IPS DF 6.9 (cell line): ENCODE measurements at regions not wholly inside any gene's neighbourhood (a gene's known extent, or its start where the extent isn't known, plus 50 kb on each side); places are given as distances from the start of the nearest gene placed in this dataset.
"Not testable (repeated sequence)": the region's sequence is repeated elsewhere in the genome, so short reads cannot be mapped to it uniquely, and the experiment has no call there.

Source experiments
- DNase-seq: peaks from one replicate; pipeline ENCODE4 v3.0.0-alpha.2; 2013; ENCODE audit warnings: low read depth, low spot score
- H3K27ac ChIP-seq: one replicate; pipeline ENCODE4 v1.5.1; 2013; ENCODE audit warnings: low read length, control low read depth
- H3K27me3 ChIP-seq: 2 replicates; pipeline ENCODE4 v1.6.1; 2013; ENCODE audit warnings: mild to moderate bottlenecking, low read length; ENCODE audit not compliant: control insufficient read depth, insufficient read depth
- H3K36me3 ChIP-seq: 2 replicates; pipeline ENCODE4 v1.6.1; 2013; ENCODE audit warnings: low read length; ENCODE audit not compliant: control insufficient read depth, insufficient read depth
- H3K4me1 ChIP-seq: 2 replicates; pipeline ENCODE4 v1.6.1; 2013; ENCODE audit warnings: low read length; ENCODE audit not compliant: control insufficient read depth, insufficient read depth
- H3K4me3 ChIP-seq: 2 replicates; pipeline ENCODE4 v1.5.1; 2013; ENCODE audit warnings: mild to moderate bottlenecking, low read length
- H3K9me3 ChIP-seq: 2 replicates; pipeline ENCODE4 v1.6.1; 2013; ENCODE audit warnings: low read length, inconsistent platforms; ENCODE audit not compliant: control insufficient read depth, insufficient read depth
- WGBS: extraction: QIAGEN DNeasy Blood & Tissue Kit; methylation state at CpG from one replicate; pipeline ENCODE4 v1.1.7; 2013; ENCODE audit warnings: mixed read lengths, missing lambda C conversion rate; ENCODE audit not compliant: insufficient read length, insufficient coverage; 5-methylcytosine and 5-hydroxymethylcytosine counted together

- Histone ChIP-seq H3K9me3 (no peaks in the 10 kb centered on the region), H3K27ac (no peak overlapping the region), H3K27me3 (no peaks in the 10 kb centered on the region), H3K4me1 (no peaks in the 10 kb centered on the region), H3K36me3 (no peaks in the 10 kb centered on the region), H3K4me3 (no peak overlapping the region)
- DNase-seq, result no peak
- WGBS, result no CpG with 5 or more reads among the region's 4 CpGs
These were observed 694.5 kb downstream of the TLE1 start for GRCh38 chr9:80994892-80995291.

GRCh38 chr9:80985595-80985994, 703.8 kb downstream of the TLE1 start:
- not testable (repeated sequence) for H3K36me3 ChIP-seq, H3K9me3 ChIP-seq, H3K27me3 ChIP-seq, H3K4me3 ChIP-seq, H3K4me1 ChIP-seq, DNase-seq, H3K27ac ChIP-seq
- WGBS, result 100% methylated on average over 2 of the region's 10 CpGs

GRCh38 chr9:80976403-80976802, 712.9 kb downstream of the TLE1 start:
- WGBS, result no CpG with 5 or more reads among the region's 3 CpGs

GRCh38 chr9:80970377-80970776, 719.0 kb downstream of the TLE1 start:
- not testable (repeated sequence) for H3K27me3 ChIP-seq, DNase-seq, H3K9me3 ChIP-seq, H3K27ac ChIP-seq, H3K36me3 ChIP-seq, H3K4me1 ChIP-seq, H3K4me3 ChIP-seq
- WGBS, result no CpG with 5 or more reads among the region's 2 CpGs

More at GRCh38 chr9:80976403-80976802, 712.9 kb downstream of the TLE1 start:
- Histone ChIP-seq H3K9me3 (no peaks in the 10 kb centered on the region), H3K36me3 (no peaks in the 10 kb centered on the region), H3K27me3 (no peaks in the 10 kb centered on the region), H3K4me1 (no peaks in the 10 kb centered on the region), H3K27ac (no peak overlapping the region), H3K4me3 (no peak overlapping the region)
- no peak for DNase-seq

GRCh38 chr9:80968611-80969010, 720.7 kb downstream of the TLE1 start:
- no peaks in the 10 kb centered on the region for H3K4me1 ChIP-seq
- no peaks in the 10 kb centered on the region for H3K9me3 ChIP-seq
- DNase-seq, result no peak
- no CpG with 5 or more reads among the region's 1 CpG for WGBS
- no peaks in the 10 kb centered on the region for H3K36me3 ChIP-seq
- no peak overlapping the region for H3K4me3 ChIP-seq
- H3K27me3 ChIP-seq, result no peaks in the 10 kb centered on the region
- no peak overlapping the region for H3K27ac ChIP-seq

GRCh38 chr9:80964914-80965313, 724.4 kb downstream of the TLE1 start:
- Histone ChIP-seq H3K4me3 (no peak overlapping the region), H3K4me1 (no peaks in the 10 kb centered on the region; the same call in 1 of the 2 replicates), H3K9me3 (no peaks in the 10 kb centered on the region), H3K27me3 (no peaks in the 10 kb centered on the region), H3K36me3 (no peaks in the 10 kb centered on the region), H3K27ac (no peak overlapping the region)
- DNase-seq, result no peak
- WGBS, result no CpG with 5 or more reads among the region's 2 CpGs

GRCh38 chr9:80964374-80964773, 725.0 kb downstream of the TLE1 start:
- no peak for DNase-seq
- H3K4me3 ChIP-seq, result no peak overlapping the region
- no peak overlapping the region for H3K27ac ChIP-seq
- no peaks in the 10 kb centered on the region for H3K27me3 ChIP-seq
- H3K36me3 ChIP-seq, result no peaks in the 10 kb centered on the region
- H3K4me1 ChIP-seq, result no peaks in the 10 kb centered on the region; the same call in 1 of the 2 replicates
- H3K9me3 ChIP-seq, result no peaks in the 10 kb centered on the region
- WGBS, result no CpG with 5 or more reads among the region's 4 CpGs

- no peak overlapping the region for H3K4me3 ChIP-seq
- H3K27me3 ChIP-seq, result no peaks in the 10 kb centered on the region
- no peak overlapping the region for H3K27ac ChIP-seq
- no CpG with 5 or more reads among the region's 3 CpGs for WGBS
- no peaks in the 10 kb centered on the region; the same call in 1 of the 2 replicates for H3K4me1 ChIP-seq
- no peaks in the 10 kb centered on the region for H3K36me3 ChIP-seq
- no peaks in the 10 kb centered on the region for H3K9me3 ChIP-seq
- no peak for DNase-seq
These were observed 731.5 kb downstream of the TLE1 start for GRCh38 chr9:80957801-80958200.

GRCh38 chr9:80954521-80954920, 734.8 kb downstream of the TLE1 start:
- Histone ChIP-seq H3K4me3 (no peak overlapping the region), H3K27ac (no peak overlapping the region), H3K4me1 (no peaks in the 10 kb centered on the region), H3K9me3 (no peaks in the 10 kb centered on the region), H3K36me3 (no peaks in the 10 kb centered on the region), H3K27me3 (no peaks in the 10 kb centered on the region)
- WGBS, result no CpG with 5 or more reads among the region's 2 CpGs
- DNase-seq, result no peak

GRCh38 chr9:80952363-80952922, 736.9 kb downstream of the TLE1 start:
- WGBS, result no CpG with 5 or more reads among the region's 5 CpGs
- no peaks in the 10 kb centered on the region for H3K27me3 ChIP-seq
- no peaks in the 10 kb centered on the region for H3K4me1 ChIP-seq
- no peak overlapping the region for H3K27ac ChIP-seq
- no peak for DNase-seq
- H3K4me3 ChIP-seq, result no peak overlapping the region
- no peaks in the 10 kb centered on the region for H3K9me3 ChIP-seq
- H3K36me3 ChIP-seq, result no peaks in the 10 kb centered on the region

GRCh38 chr9:80951675-80952074, 737.7 kb downstream of the TLE1 start:
- no CpG with 5 or more reads among the region's 7 CpGs for WGBS
- Histone ChIP-seq H3K4me3 (no peak overlapping the region), H3K27me3 (no peaks in the 10 kb centered on the region), H3K9me3 (no peaks in the 10 kb centered on the region), H3K36me3 (no peaks in the 10 kb centered on the region), H3K27ac (no peak overlapping the region), H3K4me1 (no peaks in the 10 kb centered on the region)
- no peak for DNase-seq
